Calu3 (cell line): ENCODE measurements at regions not wholly inside any gene's neighbourhood (a gene's known extent, or its start where the extent isn't known, plus 50 kb on each side); places are given as distances from the start of the nearest gene placed in this dataset.

Source experiments
- BruUV-seq: library from RNA; stranded (reverse); fragments of 400-500 nt; replicated peaks from 2 replicates; lab custom pipeline; 2021; lab: Mats Ljungman, UMichigan
- CTCF ChIA-PET: fragments of 300-600 bp; sonication (Branson Sonifier 250); formaldehyde crosslinking; loops from one replicate; lab custom pipeline; 2022; ENCODE audit warnings: antibody characterized with exemption; lab: Charles Lee
- DNase-seq: peaks from one replicate; pipeline ENCODE4 v3.0.0; 2022
- H3K27ac Mint-ChIP-seq: one replicate; pipeline ENCODE4 v1.8.0; 2022; ENCODE audit warnings: mixed read lengths; ENCODE audit not compliant: unreplicated experiment
- H3K27me3 Mint-ChIP-seq: one replicate; pipeline ENCODE4 v1.8.0; 2022; ENCODE audit warnings: mixed read lengths; ENCODE audit not compliant: unreplicated experiment
- H3K36me3 Mint-ChIP-seq: one replicate; pipeline ENCODE4 v1.8.0; 2022; ENCODE audit warnings: mild to moderate bottlenecking, moderate library complexity, mixed read lengths; ENCODE audit not compliant: insufficient read depth, unreplicated experiment
- H3K4me1 Mint-ChIP-seq: one replicate; pipeline ENCODE4 v1.8.0; 2022; ENCODE audit warnings: mild to moderate bottlenecking, low read depth, mixed read lengths; ENCODE audit not compliant: unreplicated experiment
- H3K4me3 Mint-ChIP-seq: one replicate; pipeline ENCODE4 v1.8.0; 2022; ENCODE audit warnings: mild to moderate bottlenecking, low read depth, moderate library complexity, mixed read lengths; ENCODE audit not compliant: unreplicated experiment
- H3K9me3 Mint-ChIP-seq: one replicate; pipeline ENCODE4 v1.8.0; 2022; ENCODE audit warnings: low read depth, mixed read lengths; ENCODE audit not compliant: unreplicated experiment
- intact Hi-C: fragments of 100-400 bp; cut with micrococcal nuclease; formaldehyde crosslinking; loops from one replicate; pipeline ENCODE4 v1.10.0; 2022; ENCODE audit not compliant: unreplicated experiment
- TF ChIP-seq, protein P1 (sequence below): fragments of 200-600 bp; IDR thresholded peaks from one replicate; pipeline ENCODE4 v1.8.0; 2022; ENCODE audit warnings: antibody characterized with exemption; ENCODE audit not compliant: unreplicated experiment

DNA sequence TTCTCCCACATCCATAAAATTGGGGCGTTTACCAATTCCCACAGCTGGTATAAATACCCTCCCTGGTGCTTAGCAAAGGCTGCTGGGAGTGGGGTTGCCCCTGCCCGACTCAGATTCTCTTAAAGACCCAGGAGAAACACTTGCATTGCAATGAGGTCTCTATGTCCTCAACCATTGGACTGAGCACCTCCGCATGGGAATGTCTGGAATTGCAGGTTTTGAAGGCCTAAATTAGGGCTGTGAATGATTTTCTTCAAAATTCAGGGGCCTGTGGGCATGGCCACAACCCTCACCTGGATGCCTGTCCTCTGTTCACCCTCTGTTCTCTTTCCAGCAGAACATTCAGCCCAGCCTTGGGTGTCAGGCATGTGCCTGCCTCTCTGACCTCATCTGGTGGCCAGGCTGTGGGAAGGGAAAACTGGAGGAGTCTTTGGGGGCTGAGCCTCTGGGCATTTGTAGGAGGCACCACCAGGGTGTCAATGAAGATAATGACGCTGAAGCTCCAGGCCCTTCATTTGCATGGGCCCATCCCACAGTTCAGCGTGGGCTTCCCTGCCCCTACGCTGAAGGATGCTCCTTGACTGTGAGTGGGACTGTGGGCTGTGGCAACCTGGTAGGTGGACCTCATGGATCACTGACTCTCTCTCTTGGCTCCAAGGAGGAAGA is 52.7 kb upstream of the MYEOV start:
- CTCF ChIA-PET = no interaction called here
- Mint-ChIP-seq H3K27ac (no peak overlapping the region), H3K4me3 (no peak overlapping the region), H3K4me1 (no peaks in the 10 kb centered on the region), H3K36me3 (peaks cover 3% of the 10 kb centered on the region), H3K9me3 (no peaks in the 10 kb centered on the region), H3K27me3 (no peaks in the 10 kb centered on the region)
- DNase-seq = no peak
- no TSS peak for BruUV-seq
- intact Hi-C loops = no loop called here
- TF ChIP-seq, protein P1, sequence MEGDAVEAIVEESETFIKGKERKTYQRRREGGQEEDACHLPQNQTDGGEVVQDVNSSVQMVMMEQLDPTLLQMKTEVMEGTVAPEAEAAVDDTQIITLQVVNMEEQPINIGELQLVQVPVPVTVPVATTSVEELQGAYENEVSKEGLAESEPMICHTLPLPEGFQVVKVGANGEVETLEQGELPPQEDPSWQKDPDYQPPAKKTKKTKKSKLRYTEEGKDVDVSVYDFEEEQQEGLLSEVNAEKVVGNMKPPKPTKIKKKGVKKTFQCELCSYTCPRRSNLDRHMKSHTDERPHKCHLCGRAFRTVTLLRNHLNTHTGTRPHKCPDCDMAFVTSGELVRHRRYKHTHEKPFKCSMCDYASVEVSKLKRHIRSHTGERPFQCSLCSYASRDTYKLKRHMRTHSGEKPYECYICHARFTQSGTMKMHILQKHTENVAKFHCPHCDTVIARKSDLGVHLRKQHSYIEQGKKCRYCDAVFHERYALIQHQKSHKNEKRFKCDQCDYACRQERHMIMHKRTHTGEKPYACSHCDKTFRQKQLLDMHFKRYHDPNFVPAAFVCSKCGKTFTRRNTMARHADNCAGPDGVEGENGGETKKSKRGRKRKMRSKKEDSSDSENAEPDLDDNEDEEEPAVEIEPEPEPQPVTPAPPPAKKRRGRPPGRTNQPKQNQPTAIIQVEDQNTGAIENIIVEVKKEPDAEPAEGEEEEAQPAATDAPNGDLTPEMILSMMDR = no peak

DNA sequence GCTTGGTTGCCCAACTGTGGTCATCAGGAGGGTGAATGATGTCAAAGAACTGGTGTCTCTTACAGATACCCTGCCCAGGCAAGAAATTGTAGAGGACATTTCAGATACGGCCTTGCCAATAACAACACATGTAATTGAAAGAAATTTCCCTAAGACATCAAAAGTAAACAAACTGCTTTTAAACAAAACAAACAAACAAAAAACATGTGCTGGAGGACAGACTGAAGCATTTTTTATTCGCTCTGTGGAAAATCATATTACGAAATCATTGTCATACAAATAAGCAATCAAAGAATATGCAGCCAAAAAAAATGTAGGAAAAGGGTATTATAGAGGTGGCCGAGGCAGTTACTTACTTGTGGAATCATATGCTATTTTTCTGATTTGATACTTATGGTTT is 52.1 kb upstream of the MYEOV start:
- Mint-ChIP-seq H3K4me3 (no peak overlapping the region), H3K36me3 (peaks cover 5% of the 10 kb centered on the region), H3K27ac (no peak overlapping the region), H3K27me3 (no peaks in the 10 kb centered on the region), H3K4me1 (no peaks in the 10 kb centered on the region), H3K9me3 (no peaks in the 10 kb centered on the region)
- intact Hi-C loops = no loop called here
- no TSS peak for BruUV-seq
- DNase-seq = no peak
- CTCF ChIA-PET = interaction anchor here (0.5 to 0.6 kb wide), 2 partner anchors 52 to 56 kb away, joined by 3 read pairs; partner anchors contain the start of gene MYEOV
- TF ChIP-seq, protein P1 = no peak

DNA sequence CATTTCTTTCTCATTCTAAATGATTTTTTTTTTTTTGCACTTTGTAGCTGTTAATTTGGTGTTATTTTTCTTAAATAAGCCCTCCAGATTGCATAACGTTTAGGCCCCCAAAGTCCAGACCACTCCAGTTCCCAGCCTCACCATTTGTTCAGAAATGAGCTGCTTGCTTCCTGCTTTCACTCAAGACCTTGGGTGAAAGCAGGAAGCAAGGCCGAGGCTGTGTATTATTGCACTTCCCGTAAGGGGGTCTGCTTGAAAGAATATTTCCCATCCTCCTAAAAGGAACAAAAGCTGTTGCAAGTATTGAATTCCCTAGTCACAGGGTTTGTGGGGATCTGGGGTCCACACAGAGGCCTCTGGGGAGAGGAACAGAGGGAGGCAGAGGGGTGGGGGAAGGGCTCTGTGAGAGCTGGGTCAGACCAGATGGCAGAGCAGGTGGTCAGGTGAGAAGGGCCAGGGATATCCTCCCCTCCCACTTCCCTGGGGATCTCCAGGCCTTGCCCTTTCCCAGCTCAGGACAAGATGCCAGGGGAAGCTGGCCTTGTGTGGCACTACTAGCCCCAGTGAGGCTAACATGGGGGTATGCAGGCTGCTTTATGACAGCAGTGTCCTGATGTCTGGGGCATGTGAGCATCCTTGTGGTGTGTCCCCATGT is 51.6 kb upstream of the MYEOV start:
- Mint-ChIP-seq H3K4me1 (no peaks in the 10 kb centered on the region), H3K4me3 (no peak overlapping the region), H3K9me3 (no peaks in the 10 kb centered on the region), H3K36me3 (peaks cover 5% of the 10 kb centered on the region), H3K27ac (no peak overlapping the region), H3K27me3 (no peaks in the 10 kb centered on the region)
- TF ChIP-seq, protein P1 = no peak
- CTCF ChIA-PET = interaction anchor here (0.5 to 0.6 kb wide), 2 partner anchors 52 to 55 kb away, joined by 3 read pairs; partner anchors contain the start of gene MYEOV
- intact Hi-C loops = no loop called here
- no peak for DNase-seq
- BruUV-seq = no TSS peak

DNA sequence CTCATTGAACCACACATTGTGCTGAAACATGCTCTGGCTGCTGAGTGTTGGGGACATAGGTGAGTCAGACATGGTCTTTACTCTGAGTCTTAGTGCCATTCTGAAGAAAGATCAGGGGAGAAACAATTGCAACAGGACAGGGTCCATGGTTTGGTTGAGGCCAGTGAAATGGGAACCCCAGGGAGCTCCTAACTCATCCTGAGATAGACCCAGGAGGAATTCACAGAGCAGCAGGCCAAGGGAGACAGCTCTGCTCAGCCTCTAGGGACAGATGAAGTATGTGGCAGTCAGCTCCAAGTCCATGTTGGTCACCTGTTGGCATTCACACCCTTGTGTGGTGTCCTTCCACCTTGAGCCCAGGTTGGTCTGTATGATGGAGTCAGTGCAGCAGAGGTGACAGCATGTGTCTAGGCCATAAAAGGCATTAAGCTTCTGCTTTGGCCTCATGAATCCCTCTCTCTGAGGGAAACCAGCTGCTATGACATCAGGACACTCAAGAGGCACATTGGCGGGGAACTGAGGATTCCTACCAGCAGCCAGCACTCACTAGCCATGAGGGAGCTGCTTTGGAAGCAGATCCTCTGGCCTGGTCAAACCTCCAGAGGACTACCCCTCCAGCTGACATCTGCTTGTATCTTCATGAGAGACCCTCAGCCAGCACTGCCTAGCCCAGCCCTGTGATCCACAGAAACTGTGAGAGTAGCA is 50.3 kb upstream of the MYEOV start:
- TF ChIP-seq, protein P1 = no peak
- H3K9me3 Mint-ChIP-seq = no peaks in the 10 kb centered on the region
- intact Hi-C loops = no loop called here
- no peak overlapping the region for H3K4me3 Mint-ChIP-seq
- no peaks in the 10 kb centered on the region for H3K27me3 Mint-ChIP-seq
- CTCF ChIA-PET = interaction anchor here (0.5 to 0.8 kb wide), 2 partner anchors 309 to 821 kb away, joined by 4 to 9 read pairs; no protein-coding TSS in a partner anchor
- no peak for DNase-seq
- H3K27ac Mint-ChIP-seq = no peak overlapping the region
- H3K4me1 Mint-ChIP-seq = no peaks in the 10 kb centered on the region
- BruUV-seq = no TSS peak
- peaks cover 5% of the 10 kb centered on the region for H3K36me3 Mint-ChIP-seq
